ENCODE measurements at regions not wholly inside any gene's neighbourhood (a gene's known extent, or its start where the extent isn't known, plus 50 kb on each side); places are given as distances from the start of the nearest gene placed in this dataset.

- no peak overlapping the region for H3K27ac ChIP-seq
- H3K4me1 ChIP-seq (ENCODE audit: control insufficient read depth in 1 of 2, insufficient read depth in 1 of 2, low read depth in 1 of 2, low read length in 1 of 2), result no peaks in the 10 kb centered on the region
- H3K36me3 ChIP-seq, result no peaks in the 10 kb centered on the region
- TF ChIP-seq, protein P1, sequence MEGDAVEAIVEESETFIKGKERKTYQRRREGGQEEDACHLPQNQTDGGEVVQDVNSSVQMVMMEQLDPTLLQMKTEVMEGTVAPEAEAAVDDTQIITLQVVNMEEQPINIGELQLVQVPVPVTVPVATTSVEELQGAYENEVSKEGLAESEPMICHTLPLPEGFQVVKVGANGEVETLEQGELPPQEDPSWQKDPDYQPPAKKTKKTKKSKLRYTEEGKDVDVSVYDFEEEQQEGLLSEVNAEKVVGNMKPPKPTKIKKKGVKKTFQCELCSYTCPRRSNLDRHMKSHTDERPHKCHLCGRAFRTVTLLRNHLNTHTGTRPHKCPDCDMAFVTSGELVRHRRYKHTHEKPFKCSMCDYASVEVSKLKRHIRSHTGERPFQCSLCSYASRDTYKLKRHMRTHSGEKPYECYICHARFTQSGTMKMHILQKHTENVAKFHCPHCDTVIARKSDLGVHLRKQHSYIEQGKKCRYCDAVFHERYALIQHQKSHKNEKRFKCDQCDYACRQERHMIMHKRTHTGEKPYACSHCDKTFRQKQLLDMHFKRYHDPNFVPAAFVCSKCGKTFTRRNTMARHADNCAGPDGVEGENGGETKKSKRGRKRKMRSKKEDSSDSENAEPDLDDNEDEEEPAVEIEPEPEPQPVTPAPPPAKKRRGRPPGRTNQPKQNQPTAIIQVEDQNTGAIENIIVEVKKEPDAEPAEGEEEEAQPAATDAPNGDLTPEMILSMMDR (IDR thresholded peaks at IDR 0.05), result no peak
- no peaks in the 10 kb centered on the region for H3K9me3 ChIP-seq
- H3K4me3 ChIP-seq (ENCODE audit: low read depth in 1 of 2, low read length in 1 of 2), result no peak overlapping the region
- H3K27me3 ChIP-seq, result peaks cover 10% of the 10 kb centered on the region
These were observed 190.0 kb downstream of the FOXL1 start for GRCh38 chr16:86768228-86768791.

DNA sequence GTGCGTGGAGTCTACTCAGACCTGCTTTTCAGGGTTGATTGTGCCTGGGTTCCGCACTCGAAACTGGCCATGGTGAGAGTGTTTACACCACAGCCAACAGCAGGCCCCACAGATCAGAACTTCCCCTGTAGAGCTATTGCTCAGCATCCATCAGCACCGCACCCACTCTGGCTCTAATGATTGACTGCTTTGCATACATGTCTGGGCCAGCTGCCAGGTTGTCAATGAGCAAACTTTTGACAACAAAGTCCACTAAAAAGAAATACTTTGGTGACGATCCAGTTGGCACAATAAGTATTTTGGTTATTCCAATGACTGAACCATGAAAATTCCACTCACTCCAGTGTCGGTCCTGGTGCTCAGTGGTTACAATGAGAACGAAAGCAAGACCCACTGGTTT lies 190.7 kb downstream of the FOXL1 start:
- Histone ChIP-seq H3K9me3 (no peaks in the 10 kb centered on the region), H3K4me1 (ENCODE audit: control insufficient read depth in 1 of 2, insufficient read depth in 1 of 2, low read depth in 1 of 2, low read length in 1 of 2) (no peaks in the 10 kb centered on the region), H3K4me3 (ENCODE audit: low read depth in 1 of 2, low read length in 1 of 2) (no peak overlapping the region), H3K27me3 (peaks cover 10% of the 10 kb centered on the region), H3K27ac (no peak overlapping the region), H3K36me3 (no peaks in the 10 kb centered on the region)
- TF ChIP-seq, protein P1 (IDR thresholded peaks at IDR 0.05), result no peak

GRCh38 chr16:86771506-86772460 lies 193.4 kb downstream of the FOXL1 start:
- H3K36me3 ChIP-seq, result no peaks in the 10 kb centered on the region
- H3K4me3 ChIP-seq (ENCODE audit: low read depth in 1 of 2, low read length in 1 of 2), result no peak overlapping the region
- peaks cover 30% of the 10 kb centered on the region for H3K27me3 ChIP-seq
- TF ChIP-seq, protein P1 (IDR thresholded peaks at IDR 0.05), result no peak
- no peaks in the 10 kb centered on the region for H3K9me3 ChIP-seq
- no peaks in the 10 kb centered on the region for H3K4me1 ChIP-seq (ENCODE audit: control insufficient read depth in 1 of 2, insufficient read depth in 1 of 2, low read depth in 1 of 2, low read length in 1 of 2)
- H3K27ac ChIP-seq, result no peak overlapping the region

GRCh38 chr16:86772671-86773353 lies 194.5 kb downstream of the FOXL1 start:
- TF ChIP-seq, protein P1 (IDR thresholded peaks at IDR 0.05), result no peak
- no peak overlapping the region for H3K27ac ChIP-seq

DNA sequence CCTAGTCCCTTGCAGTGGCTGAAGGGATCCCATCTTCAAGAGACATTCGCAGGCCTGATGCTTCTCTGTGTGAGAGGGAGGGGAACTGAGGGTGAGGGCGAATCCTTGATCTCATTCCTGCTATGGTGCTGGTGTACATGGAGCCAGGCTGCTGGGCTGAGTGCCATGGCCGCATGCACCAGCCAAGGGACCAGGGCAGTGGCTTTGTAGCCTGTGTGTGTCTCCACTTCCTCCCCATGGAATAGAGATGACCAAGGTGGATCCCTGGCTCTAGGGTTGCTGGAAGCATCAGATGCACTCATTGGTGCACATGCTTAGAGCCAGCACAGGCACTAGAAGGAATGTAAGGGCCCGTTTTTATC lies 195.0 kb downstream of the FOXL1 start:
- H3K4me3 ChIP-seq (ENCODE audit: low read depth in 1 of 2, low read length in 1 of 2), result no peak overlapping the region
- H3K27me3 ChIP-seq, result peaks cover 45% of the 10 kb centered on the region
- TF ChIP-seq, protein P1 (IDR thresholded peaks at IDR 0.05), result no peak
- no peaks in the 10 kb centered on the region for H3K36me3 ChIP-seq
- H3K9me3 ChIP-seq, result no peaks in the 10 kb centered on the region
- no peak overlapping the region for H3K27ac ChIP-seq
- no peaks in the 10 kb centered on the region for H3K4me1 ChIP-seq (ENCODE audit: control insufficient read depth in 1 of 2, insufficient read depth in 1 of 2, low read depth in 1 of 2, low read length in 1 of 2)

More at GRCh38 chr16:86772671-86773353, 194.5 kb downstream of the FOXL1 start:
- H3K36me3 ChIP-seq, result no peaks in the 10 kb centered on the region
- no peaks in the 10 kb centered on the region for H3K9me3 ChIP-seq
- peaks cover 40% of the 10 kb centered on the region for H3K27me3 ChIP-seq
- no peak overlapping the region for H3K4me3 ChIP-seq (ENCODE audit: low read depth in 1 of 2, low read length in 1 of 2)
- H3K4me1 ChIP-seq (ENCODE audit: control insufficient read depth in 1 of 2, insufficient read depth in 1 of 2, low read depth in 1 of 2, low read length in 1 of 2), result no peaks in the 10 kb centered on the region

Measured in neutrophil (primary cell).